Osteocyte (in vitro differentiated cells): ENCODE measurements at regions not wholly inside any gene's neighbourhood (a gene's known extent, or its start where the extent isn't known, plus 50 kb on each side); places are given as distances from the start of the nearest gene placed in this dataset.

ENCODE experiments used
- DNase-seq: peaks from one replicate; pipeline ENCODE4 v3.0.0; 2021; ENCODE audit warnings: mixed read lengths; ENCODE audit not compliant: unreplicated experiment; ENCODE audit errors: extremely low spot score
- H3K27ac Mint-ChIP-seq: one replicate; pipeline ENCODE4 v1.8.0; 2021; ENCODE audit warnings: mild to moderate bottlenecking, mixed read lengths; ENCODE audit not compliant: unreplicated experiment
- H3K27me3 Mint-ChIP-seq: one replicate; pipeline ENCODE4 v1.8.0; 2021; ENCODE audit warnings: mixed read lengths; ENCODE audit not compliant: unreplicated experiment
- H3K36me3 Mint-ChIP-seq: one replicate; pipeline ENCODE4 v1.8.0; 2021; ENCODE audit warnings: mixed read lengths; ENCODE audit not compliant: unreplicated experiment
- H3K4me1 Mint-ChIP-seq: one replicate; pipeline ENCODE4 v1.8.0; 2021; ENCODE audit warnings: mixed read lengths; ENCODE audit not compliant: unreplicated experiment
- H3K4me3 Mint-ChIP-seq: one replicate; pipeline ENCODE4 v1.8.0; 2021; ENCODE audit warnings: mild to moderate bottlenecking, moderate library complexity, mixed read lengths; ENCODE audit not compliant: unreplicated experiment
- H3K9me3 Mint-ChIP-seq: one replicate; pipeline ENCODE4 v1.8.0; 2021; ENCODE audit warnings: mixed read lengths; ENCODE audit not compliant: unreplicated experiment
- CTCF ChIP-seq: fragments of 200-600 bp; sonication (generic); IDR thresholded peaks from 2 replicates; pipeline ENCODE4 v1.5.0; 2021; ENCODE audit warnings: antibody characterized with exemption, mild to moderate bottlenecking, moderate library complexity

GRCh38 chr1:29725262-29725661, 488.9 kb downstream of the PTPRU start:
- DNase-seq = no peak
- H3K36me3 Mint-ChIP-seq = no peaks in the 10 kb centered on the region
- no peak overlapping the region for H3K27ac Mint-ChIP-seq
- no peaks in the 10 kb centered on the region for H3K27me3 Mint-ChIP-seq
- H3K4me1 Mint-ChIP-seq = no peaks in the 10 kb centered on the region
- no peak overlapping the region for H3K4me3 Mint-ChIP-seq
- peaks cover 6% of the 10 kb centered on the region for H3K9me3 Mint-ChIP-seq
- TF ChIP-seq CTCF = no peak

DNA sequence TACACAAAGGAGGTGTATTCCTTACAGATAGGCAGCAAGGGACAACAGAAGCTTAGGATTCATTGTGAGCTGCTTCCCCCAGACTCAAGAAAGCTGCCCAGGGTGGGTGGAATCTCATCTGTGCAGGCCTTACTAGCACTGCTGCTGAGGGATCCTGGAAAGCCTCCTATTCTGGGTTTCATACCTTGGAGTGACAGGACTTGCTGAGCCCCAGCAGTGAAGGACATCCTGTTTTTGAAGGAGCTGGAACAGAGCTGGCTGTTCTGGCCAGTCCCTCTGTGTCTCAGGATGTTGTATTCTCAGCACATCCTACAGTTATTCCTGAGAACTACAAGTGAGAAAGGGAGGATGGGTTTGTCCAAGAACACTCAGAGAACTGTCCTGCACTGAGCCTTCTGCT, 486.3 kb downstream of the PTPRU start:
- Mint-ChIP-seq H3K27me3 (peaks cover 3% of the 10 kb centered on the region), H3K27ac (no peak overlapping the region), H3K9me3 (peaks cover 7% of the 10 kb centered on the region), H3K36me3 (no peaks in the 10 kb centered on the region), H3K4me1 (no peaks in the 10 kb centered on the region), H3K4me3 (no peak overlapping the region)
- TF ChIP-seq CTCF = no peak
- no peak for DNase-seq

GRCh38 chr1:29719253-29719652, 482.9 kb downstream of the PTPRU start:
- H3K4me3 Mint-ChIP-seq = no peak overlapping the region
- H3K27me3 Mint-ChIP-seq = peaks cover 3% of the 10 kb centered on the region
- no peak overlapping the region for H3K27ac Mint-ChIP-seq
- no peak for TF ChIP-seq CTCF
- H3K36me3 Mint-ChIP-seq = no peaks in the 10 kb centered on the region
- no peak for DNase-seq
- H3K4me1 Mint-ChIP-seq = no peaks in the 10 kb centered on the region
- H3K9me3 Mint-ChIP-seq = peaks cover 7% of the 10 kb centered on the region

- Mint-ChIP-seq H3K27ac (no peak overlapping the region), H3K4me1 (no peaks in the 10 kb centered on the region), H3K27me3 (peaks cover 3% of the 10 kb centered on the region), H3K36me3 (no peaks in the 10 kb centered on the region), H3K9me3 (peaks cover 7% of the 10 kb centered on the region), H3K4me3 (no peak overlapping the region)
- TF ChIP-seq CTCF = no peak
- no peak for DNase-seq
Measured at GRCh38 chr1:29718791-29719190, 482.5 kb downstream of the PTPRU start.

GRCh38 chr1:29716306-29716705, 480.0 kb downstream of the PTPRU start:
- Mint-ChIP-seq H3K4me3 (no peak overlapping the region), H3K9me3 (peaks cover 7% of the 10 kb centered on the region), H3K36me3 (no peaks in the 10 kb centered on the region), H3K27me3 (peaks cover 3% of the 10 kb centered on the region), H3K4me1 (peaks cover 9% of the 10 kb centered on the region), H3K27ac (no peak overlapping the region)
- no peak for TF ChIP-seq CTCF
- DNase-seq = no peak
